Sigmoid colon (tissue), 4 donors: ENCODE measurements at regions not wholly inside any gene's neighbourhood (a gene's known extent, or its start where the extent isn't known, plus 50 kb on each side); places are given as distances from the start of the nearest gene placed in this dataset.

Source experiments
- EP300 ChIP-seq, 4 donors: sonication (generic); formaldehyde crosslinking; IDR thresholded peaks; one replicate each; pipeline ENCODE4 v1.6.1; 2017; ENCODE audit warnings: antibody characterized with exemption in 4 of 4
- POLR2A ChIP-seq, 2 donors: fragments of 450-650 bp; IDR thresholded peaks; one replicate each; pipeline ENCODE4 v1.6.1; 2016; ENCODE audit warnings: antibody characterized with exemption in 2 of 2, mild to moderate bottlenecking in 2 of 2, moderate library complexity in 2 of 2
- TF ChIP-seq, protein P1 (sequence below), 4 experiments: fragments of 450-650 bp in 3 of 4; fragments of 200-600 bp in 1 of 4; IDR thresholded peaks; one replicate each; pipeline ENCODE4 v1.5.1; 2016 to 2019; ENCODE audit warnings: antibody characterized with exemption in 4 of 4, mild to moderate bottlenecking in 3 of 4, moderate library complexity in 2 of 4

GRCh38 chr3:82132210-82133069 lies 371.0 kb upstream of the GBE1 start:
- TF ChIP-seq, protein P1, sequence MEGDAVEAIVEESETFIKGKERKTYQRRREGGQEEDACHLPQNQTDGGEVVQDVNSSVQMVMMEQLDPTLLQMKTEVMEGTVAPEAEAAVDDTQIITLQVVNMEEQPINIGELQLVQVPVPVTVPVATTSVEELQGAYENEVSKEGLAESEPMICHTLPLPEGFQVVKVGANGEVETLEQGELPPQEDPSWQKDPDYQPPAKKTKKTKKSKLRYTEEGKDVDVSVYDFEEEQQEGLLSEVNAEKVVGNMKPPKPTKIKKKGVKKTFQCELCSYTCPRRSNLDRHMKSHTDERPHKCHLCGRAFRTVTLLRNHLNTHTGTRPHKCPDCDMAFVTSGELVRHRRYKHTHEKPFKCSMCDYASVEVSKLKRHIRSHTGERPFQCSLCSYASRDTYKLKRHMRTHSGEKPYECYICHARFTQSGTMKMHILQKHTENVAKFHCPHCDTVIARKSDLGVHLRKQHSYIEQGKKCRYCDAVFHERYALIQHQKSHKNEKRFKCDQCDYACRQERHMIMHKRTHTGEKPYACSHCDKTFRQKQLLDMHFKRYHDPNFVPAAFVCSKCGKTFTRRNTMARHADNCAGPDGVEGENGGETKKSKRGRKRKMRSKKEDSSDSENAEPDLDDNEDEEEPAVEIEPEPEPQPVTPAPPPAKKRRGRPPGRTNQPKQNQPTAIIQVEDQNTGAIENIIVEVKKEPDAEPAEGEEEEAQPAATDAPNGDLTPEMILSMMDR (IDR thresholded peaks at IDR 0.05): no peak
- no peak for TF ChIP-seq EP300 (IDR thresholded peaks at IDR 0.05)
- no peak for TF ChIP-seq POLR2A (IDR thresholded peaks at IDR 0.05)
